Esophagus muscularis mucosa (tissue), 4 donors: ENCODE measurements at regions not wholly inside any gene's neighbourhood (a gene's known extent, or its start where the extent isn't known, plus 50 kb on each side); places are given as distances from the start of the nearest gene placed in this dataset.

ENCODE experiments used
- CTCF ChIP-seq, 3 experiments: fragments of 200-600 bp in 2 of 3; fragments of 450-650 bp in 1 of 3; sonication (generic) in 2 of 3; IDR thresholded peaks; one replicate each; pipeline ENCODE4 v1.5.1; 2017 to 2019; ENCODE audit warnings: antibody characterized with exemption in 3 of 3, mild to moderate bottlenecking in 2 of 3, moderate library complexity in 1 of 3
- EP300 ChIP-seq: sonication (generic); formaldehyde crosslinking; IDR thresholded peaks from one replicate; pipeline ENCODE4 v1.6.1; 2017; ENCODE audit warnings: antibody characterized with exemption
- POLR2A ChIP-seq: fragments of 450-650 bp; IDR thresholded peaks from one replicate; pipeline ENCODE4 v1.6.1; 2017; ENCODE audit warnings: antibody characterized with exemption, moderate library complexity, mild to moderate bottlenecking, low read depth
- POLR2AphosphoS5 ChIP-seq, 2 donors: sonication (generic); formaldehyde crosslinking; IDR thresholded peaks; one replicate each; pipeline ENCODE4 v1.6.1; 2017; ENCODE audit warnings: antibody characterized with exemption in 2 of 2

- no peak for TF ChIP-seq CTCF (IDR thresholded peaks at IDR 0.05)
- no peak for TF ChIP-seq POLR2AphosphoS5 (IDR thresholded peaks at IDR 0.05)
- TF ChIP-seq EP300: no peak
- no peak for TF ChIP-seq POLR2A
Observed at GRCh38 chr6:43968110-43968965, 158.9 kb downstream of the MRPL14 start.
